ENCODE measurements at regions not wholly inside any gene's neighbourhood (a gene's known extent, or its start where the extent isn't known, plus 50 kb on each side); places are given as distances from the start of the nearest gene placed in this dataset.

- TF ChIP-seq POLR2AphosphoS5 (IDR thresholded peaks at IDR 0.05; ENCODE audit: low read depth) (no peak), CTCF (IDR thresholded peaks at IDR 0.05; ENCODE audit: insufficient read depth, low read length) (no peak), REST (IDR thresholded peaks at IDR 0.05; ENCODE audit: insufficient replicate concordance, low read depth) (no peak), GABPA (IDR thresholded peaks at IDR 0.05; ENCODE audit: low read depth) (no peak), SPI1 (IDR thresholded peaks at IDR 0.05; ENCODE audit: borderline replicate concordance, low read depth) (no peak)
Measured at GRCh38 chr11:19511413-19512183, 201.0 kb upstream of the NAV2 start.

Measured in HL-60 (cell line).